SK-N-SH treated with all-trans-retinoic acid at 6 μM for 48 hours (cell line): ENCODE measurements at regions not wholly inside any gene's neighbourhood (a gene's known extent, or its start where the extent isn't known, plus 50 kb on each side); places are given as distances from the start of the nearest gene placed in this dataset.

Source experiments
- ATAC-seq: fragments of 200-7000 bp; cut with Tn5 transposase; 3 replicates; pipeline ENCODE4 v1.9.1; 2020; ENCODE audit warnings: mild to moderate bottlenecking, moderate library complexity
- ARNTL ChIP-seq: fragments of 450-650 bp; formaldehyde crosslinking; IDR thresholded peaks from 2 replicates; pipeline ENCODE4 v1.5.0; 2020; ENCODE audit warnings: low read depth, mild to moderate bottlenecking, moderate library complexity, borderline replicate concordance
- BACH2 ChIP-seq: fragments of 250-450 bp; sonication (Bioruptor Pico); IDR thresholded peaks from 2 replicates; pipeline ENCODE4 v1.9.0; 2021; ENCODE audit warnings: mild to moderate bottlenecking, borderline replicate concordance
- CSDC2 ChIP-seq: fragments of 250-450 bp; sonication (Bioruptor Pico); IDR thresholded peaks from 2 replicates; pipeline ENCODE4 v1.5.0; 2020; ENCODE audit warnings: mild to moderate bottlenecking, moderate library complexity
- ESRRG ChIP-seq: fragments of 250-450 bp; sonication (Bioruptor Pico); IDR thresholded peaks from 2 replicates; pipeline ENCODE4 v1.6.1; 2021; ENCODE audit warnings: mild to moderate bottlenecking
- GLIS3 ChIP-seq: fragments of 250-450 bp; sonication (Bioruptor Pico); IDR thresholded peaks from 2 replicates; pipeline ENCODE4 v1.5.0; 2020; ENCODE audit warnings: mild to moderate bottlenecking, moderate library complexity
- ISL1 ChIP-seq: fragments of 250-450 bp; sonication (Bioruptor Pico); IDR thresholded peaks from 2 replicates; pipeline ENCODE4 v2.1.2; 2022; ENCODE audit warnings: mild to moderate bottlenecking, moderate library complexity
- OSR1 ChIP-seq: fragments of 250-450 bp; sonication (Bioruptor Pico); IDR thresholded peaks from 2 replicates; pipeline ENCODE4 v1.8.0; 2022; ENCODE audit warnings: moderate library complexity, mild to moderate bottlenecking, inconsistent platforms
- PPARA ChIP-seq: fragments of 250-450 bp; sonication (Bioruptor Pico); IDR thresholded peaks from 2 replicates; pipeline ENCODE4 v1.5.0; 2020; ENCODE audit warnings: mild to moderate bottlenecking, borderline replicate concordance
- RARB ChIP-seq: fragments of 250-450 bp; sonication (Bioruptor Pico); IDR thresholded peaks from 2 replicates; pipeline ENCODE4 v1.8.0; 2021; ENCODE audit warnings: mild to moderate bottlenecking, moderate library complexity
- SNAI2 ChIP-seq: fragments of 250-450 bp; sonication (Bioruptor Pico); IDR thresholded peaks from 2 replicates; pipeline ENCODE4 v1.5.0; 2020; ENCODE audit warnings: mild to moderate bottlenecking, moderate library complexity
- TCF4 ChIP-seq: fragments of 250-450 bp; sonication (Bioruptor Pico); IDR thresholded peaks from 2 replicates; pipeline ENCODE4 v1.8.0; 2021; ENCODE audit warnings: mild to moderate bottlenecking, moderate library complexity, borderline replicate concordance
- TOX ChIP-seq: fragments of 250-450 bp; sonication (Bioruptor Pico); IDR thresholded peaks from 2 replicates; pipeline ENCODE4 v1.8.0; 2021; ENCODE audit warnings: mild to moderate bottlenecking, moderate library complexity, borderline replicate concordance
- ZC3H10 ChIP-seq: fragments of 250-450 bp; sonication (Bioruptor Pico); IDR thresholded peaks from 2 replicates; pipeline ENCODE4 v1.5.1; 2021; ENCODE audit warnings: mild to moderate bottlenecking, moderate library complexity
- ZFP3 ChIP-seq: fragments of 250-450 bp; sonication (Bioruptor Pico); IDR thresholded peaks from 2 replicates; pipeline ENCODE4 v1.5.0; 2020; ENCODE audit warnings: mild to moderate bottlenecking, moderate library complexity
- ZFP30 ChIP-seq: fragments of 450-650 bp; formaldehyde crosslinking; IDR thresholded peaks from 2 replicates; pipeline ENCODE4 v1.5.0; 2022; ENCODE audit warnings: mild to moderate bottlenecking, moderate library complexity
- ZNF565 ChIP-seq: fragments of 450-650 bp; formaldehyde crosslinking; conservative IDR thresholded peaks from 2 replicates; pipeline ENCODE4 v1.5.0; 2020; ENCODE audit warnings: low read depth, mild to moderate bottlenecking, moderate library complexity
- ZNF70 ChIP-seq: fragments of 450-650 bp; formaldehyde crosslinking; IDR thresholded peaks from 2 replicates; pipeline ENCODE4 v1.5.0; 2020; ENCODE audit warnings: mild to moderate bottlenecking, moderate library complexity
- ZNF8 ChIP-seq: fragments of 450-650 bp; formaldehyde crosslinking; IDR thresholded peaks from 2 replicates; pipeline ENCODE4 v1.5.0; 2020; ENCODE audit warnings: mild to moderate bottlenecking, moderate library complexity
- TF ChIP-seq, protein P1 (sequence below): fragments of 250-450 bp; sonication (Bioruptor Pico); IDR thresholded peaks from 2 replicates; pipeline ENCODE4 v1.8.0; 2021; ENCODE audit warnings: low read depth, mild to moderate bottlenecking, moderate library complexity, borderline replicate concordance
- TF ChIP-seq, protein P2 (sequence below): fragments of 250-450 bp; sonication (Bioruptor Pico); IDR thresholded peaks from 2 replicates; pipeline ENCODE4 v1.5.1; 2020; ENCODE audit warnings: low read depth, mild to moderate bottlenecking, moderate library complexity
- TF ChIP-seq, protein P3 (sequence below): fragments of 250-450 bp; sonication (Bioruptor Pico); IDR thresholded peaks from 2 replicates; pipeline ENCODE4 v1.5.1; 2021; ENCODE audit warnings: mild to moderate bottlenecking, moderate library complexity
- TF ChIP-seq, protein P4 (sequence below): fragments of 250-450 bp; sonication (Bioruptor Pico); IDR thresholded peaks from 2 replicates; pipeline ENCODE4 v1.8.0; 2020; ENCODE audit warnings: mild to moderate bottlenecking, moderate library complexity, borderline replicate concordance

DNA sequence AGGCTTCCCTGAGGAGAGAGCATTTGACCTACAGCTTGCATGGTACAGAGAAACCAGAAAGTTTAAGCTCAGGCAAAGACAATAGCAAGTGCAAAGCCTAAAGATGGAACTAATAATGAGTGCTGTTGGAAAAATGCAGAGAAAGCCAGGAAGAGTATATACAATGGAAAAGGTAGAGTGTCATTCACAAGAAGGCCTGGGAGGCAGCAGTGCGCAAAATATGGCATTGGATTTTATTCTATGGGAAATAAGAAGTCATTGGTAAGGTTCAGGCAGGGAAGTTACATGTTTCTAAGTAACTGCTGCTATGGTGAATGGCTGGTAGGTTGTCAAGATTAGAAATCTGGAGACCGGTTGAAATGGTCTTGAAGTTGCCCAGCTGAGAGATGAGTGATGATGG is 2167.3 kb upstream of the CELF4 start:
- no peak for TF ChIP-seq ZNF70
- no peak for TF ChIP-seq ZC3H10 (CRISPR knock-in tag)
- TF ChIP-seq CSDC2 (CRISPR knock-in tag): no peak
- TF ChIP-seq OSR1 (CRISPR knock-in tag): no peak
- TF ChIP-seq ZNF8 (CRISPR knock-in tag): no peak
- TF ChIP-seq BACH2 (CRISPR knock-in tag): no peak
- no peak for TF ChIP-seq ZNF565 (CRISPR knock-in tag)
- no peak for TF ChIP-seq ZFP3 (CRISPR knock-in tag)
- no peak for TF ChIP-seq ISL1 (CRISPR knock-in tag)
- TF ChIP-seq ARNTL (CRISPR knock-in tag): no peak
- TF ChIP-seq ZFP30 (CRISPR knock-in tag): no peak
- TF ChIP-seq, protein P1, sequence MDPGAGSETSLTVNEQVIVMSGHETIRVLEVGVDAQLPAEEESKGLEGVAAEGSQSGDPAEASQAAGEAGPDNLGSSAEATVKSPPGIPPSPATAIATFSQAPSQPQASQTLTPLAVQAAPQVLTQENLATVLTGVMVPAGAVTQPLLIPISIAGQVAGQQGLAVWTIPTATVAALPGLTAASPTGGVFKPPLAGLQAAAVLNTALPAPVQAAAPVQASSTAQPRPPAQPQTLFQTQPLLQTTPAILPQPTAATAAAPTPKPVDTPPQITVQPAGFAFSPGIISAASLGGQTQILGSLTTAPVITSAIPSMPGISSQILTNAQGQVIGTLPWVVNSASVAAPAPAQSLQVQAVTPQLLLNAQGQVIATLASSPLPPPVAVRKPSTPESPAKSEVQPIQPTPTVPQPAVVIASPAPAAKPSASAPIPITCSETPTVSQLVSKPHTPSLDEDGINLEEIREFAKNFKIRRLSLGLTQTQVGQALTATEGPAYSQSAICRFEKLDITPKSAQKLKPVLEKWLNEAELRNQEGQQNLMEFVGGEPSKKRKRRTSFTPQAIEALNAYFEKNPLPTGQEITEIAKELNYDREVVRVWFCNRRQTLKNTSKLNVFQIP (CRISPR knock-in tag): no peak
- no peak for TF ChIP-seq TOX (CRISPR knock-in tag)
- no peak for TF ChIP-seq RARB
- no peak for ATAC-seq

DNA sequence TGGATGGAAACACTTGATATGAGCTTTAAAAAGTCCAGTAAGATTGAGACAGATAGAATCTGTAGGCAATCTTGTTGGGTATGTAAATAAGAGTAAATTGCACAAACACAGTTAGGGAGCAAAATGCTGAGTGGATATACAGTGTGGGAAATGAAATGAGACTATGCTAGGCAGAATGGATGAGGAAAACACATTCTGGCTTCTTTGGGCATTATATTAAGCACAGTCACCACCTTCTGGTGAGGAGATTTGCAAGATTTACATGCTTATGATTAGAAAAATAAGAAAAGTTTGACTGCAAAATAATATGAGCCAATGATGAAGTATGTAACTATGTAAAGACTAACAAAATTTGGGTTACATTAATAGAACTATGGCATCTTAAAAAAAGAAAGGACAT is 2165.0 kb upstream of the CELF4 start:
- TF ChIP-seq ZFP3 (CRISPR knock-in tag): no peak
- TF ChIP-seq ARNTL (CRISPR knock-in tag): no peak
- no peak for TF ChIP-seq BACH2 (CRISPR knock-in tag)
- TF ChIP-seq SNAI2 (CRISPR knock-in tag): no peak
- TF ChIP-seq ESRRG (CRISPR knock-in tag): no peak
- no peak for TF ChIP-seq ISL1 (CRISPR knock-in tag)
- TF ChIP-seq, protein P2, sequence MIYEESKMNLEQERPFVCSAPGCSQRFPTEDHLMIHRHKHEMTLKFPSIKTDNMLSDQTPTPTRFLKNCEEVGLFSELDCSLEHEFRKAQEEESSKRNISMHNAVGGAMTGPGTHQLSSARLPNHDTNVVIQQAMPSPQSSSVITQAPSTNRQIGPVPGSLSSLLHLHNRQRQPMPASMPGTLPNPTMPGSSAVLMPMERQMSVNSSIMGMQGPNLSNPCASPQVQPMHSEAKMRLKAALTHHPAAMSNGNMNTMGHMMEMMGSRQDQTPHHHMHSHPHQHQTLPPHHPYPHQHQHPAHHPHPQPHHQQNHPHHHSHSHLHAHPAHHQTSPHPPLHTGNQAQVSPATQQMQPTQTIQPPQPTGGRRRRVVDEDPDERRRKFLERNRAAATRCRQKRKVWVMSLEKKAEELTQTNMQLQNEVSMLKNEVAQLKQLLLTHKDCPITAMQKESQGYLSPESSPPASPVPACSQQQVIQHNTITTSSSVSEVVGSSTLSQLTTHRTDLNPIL (CRISPR knock-in tag): no peak
- no peak for TF ChIP-seq ZNF565 (CRISPR knock-in tag)
- no peak for TF ChIP-seq ZNF8 (CRISPR knock-in tag)
- no peak for TF ChIP-seq ZC3H10 (CRISPR knock-in tag)
- TF ChIP-seq, protein P3, sequence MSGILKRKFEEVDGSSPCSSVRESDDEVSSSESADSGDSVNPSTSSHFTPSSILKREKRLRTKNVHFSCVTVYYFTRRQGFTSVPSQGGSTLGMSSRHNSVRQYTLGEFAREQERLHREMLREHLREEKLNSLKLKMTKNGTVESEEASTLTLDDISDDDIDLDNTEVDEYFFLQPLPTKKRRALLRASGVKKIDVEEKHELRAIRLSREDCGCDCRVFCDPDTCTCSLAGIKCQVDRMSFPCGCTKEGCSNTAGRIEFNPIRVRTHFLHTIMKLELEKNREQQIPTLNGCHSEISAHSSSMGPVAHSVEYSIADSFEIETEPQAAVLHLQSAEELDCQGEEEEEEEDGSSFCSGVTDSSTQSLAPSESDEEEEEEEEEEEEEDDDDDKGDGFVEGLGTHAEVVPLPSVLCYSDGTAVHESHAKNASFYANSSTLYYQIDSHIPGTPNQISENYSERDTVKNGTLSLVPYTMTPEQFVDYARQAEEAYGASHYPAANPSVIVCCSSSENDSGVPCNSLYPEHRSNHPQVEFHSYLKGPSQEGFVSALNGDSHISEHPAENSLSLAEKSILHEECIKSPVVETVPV (CRISPR knock-in tag): no peak
- no peak for TF ChIP-seq CSDC2 (CRISPR knock-in tag)
- TF ChIP-seq TCF4 (CRISPR knock-in tag): no peak
- TF ChIP-seq GLIS3: no peak
- TF ChIP-seq TOX (CRISPR knock-in tag): no peak
- no peak for TF ChIP-seq ZFP30 (CRISPR knock-in tag)
- no peak for TF ChIP-seq ZNF70
- no peak for ATAC-seq

DNA sequence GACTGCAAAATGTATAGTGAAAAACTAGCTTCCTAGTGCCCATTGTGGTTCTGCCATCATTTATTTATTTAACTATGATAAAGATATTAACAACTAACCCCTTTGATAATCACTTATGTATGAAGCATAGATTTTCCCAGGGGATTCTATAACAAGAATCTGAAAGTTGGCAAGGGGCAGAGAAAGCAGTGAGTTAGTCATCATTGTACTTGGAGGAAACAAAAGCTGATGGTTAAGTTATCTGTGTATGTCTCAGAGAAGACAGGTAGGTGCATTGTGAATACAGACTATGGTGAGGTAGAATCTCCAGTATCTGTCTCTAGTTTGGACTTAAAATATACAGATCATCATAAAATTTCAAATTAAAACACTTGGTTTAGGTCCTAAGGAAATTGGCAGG is 2159.1 kb upstream of the CELF4 start:
- ATAC-seq: no peak
- TF ChIP-seq TOX (CRISPR knock-in tag) (no peak), ISL1 (CRISPR knock-in tag) (no peak), RARB (no peak), ZFP30 (CRISPR knock-in tag) (no peak), CSDC2 (CRISPR knock-in tag) (no peak), ZNF8 (CRISPR knock-in tag) (no peak), ZNF565 (CRISPR knock-in tag) (no peak), BACH2 (CRISPR knock-in tag) (no peak), SNAI2 (CRISPR knock-in tag) (no peak), ZFP3 (CRISPR knock-in tag) (no peak), PPARA (CRISPR knock-in tag) (no peak)
- TF ChIP-seq, protein P2 (CRISPR knock-in tag): no peak
- TF ChIP-seq, protein P4, sequence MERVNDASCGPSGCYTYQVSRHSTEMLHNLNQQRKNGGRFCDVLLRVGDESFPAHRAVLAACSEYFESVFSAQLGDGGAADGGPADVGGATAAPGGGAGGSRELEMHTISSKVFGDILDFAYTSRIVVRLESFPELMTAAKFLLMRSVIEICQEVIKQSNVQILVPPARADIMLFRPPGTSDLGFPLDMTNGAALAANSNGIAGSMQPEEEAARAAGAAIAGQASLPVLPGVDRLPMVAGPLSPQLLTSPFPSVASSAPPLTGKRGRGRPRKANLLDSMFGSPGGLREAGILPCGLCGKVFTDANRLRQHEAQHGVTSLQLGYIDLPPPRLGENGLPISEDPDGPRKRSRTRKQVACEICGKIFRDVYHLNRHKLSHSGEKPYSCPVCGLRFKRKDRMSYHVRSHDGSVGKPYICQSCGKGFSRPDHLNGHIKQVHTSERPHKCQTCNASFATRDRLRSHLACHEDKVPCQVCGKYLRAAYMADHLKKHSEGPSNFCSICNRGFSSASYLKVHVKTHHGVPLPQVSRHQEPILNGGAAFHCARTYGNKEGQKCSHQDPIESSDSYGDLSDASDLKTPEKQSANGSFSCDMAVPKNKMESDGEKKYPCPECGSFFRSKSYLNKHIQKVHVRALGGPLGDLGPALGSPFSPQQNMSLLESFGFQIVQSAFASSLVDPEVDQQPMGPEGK (CRISPR knock-in tag): no peak
- TF ChIP-seq, protein P3 (CRISPR knock-in tag): no peak
- TF ChIP-seq, all 23 proteins: peak for 0
